GM21526 (cell line): ENCODE measurements at regions not wholly inside any gene's neighbourhood (a gene's known extent, or its start where the extent isn't known, plus 50 kb on each side); places are given as distances from the start of the nearest gene placed in this dataset.

ENCODE experiments used
- ATAC-seq: cut with Tn5 transposase; IDR thresholded peaks from one replicate; pipeline ENCODE4 v1.9.1; 2021; ENCODE audit warnings: moderate library complexity; ENCODE audit not compliant: unreplicated experiment, low FRiP score

DNA sequence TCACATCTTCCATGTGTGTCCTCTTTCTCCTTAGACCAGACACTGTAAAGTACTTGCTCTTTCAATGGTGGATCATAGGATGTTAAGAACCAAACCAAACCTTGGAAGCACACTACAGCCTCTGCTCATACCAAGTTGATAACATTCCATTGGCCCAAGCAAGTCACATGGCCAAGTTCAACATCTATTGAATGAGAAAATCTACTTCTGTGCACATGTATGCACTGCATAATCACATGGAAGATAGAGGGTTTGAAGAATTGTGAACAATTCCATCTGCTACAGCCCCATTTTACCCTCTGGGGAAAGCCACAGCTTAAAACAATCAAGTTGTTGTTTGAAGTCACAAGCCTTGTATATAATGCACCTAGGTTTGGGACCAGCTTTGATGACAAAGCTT is 68.2 kb downstream of the MFAP3 start:
- ATAC-seq = no peak

DNA sequence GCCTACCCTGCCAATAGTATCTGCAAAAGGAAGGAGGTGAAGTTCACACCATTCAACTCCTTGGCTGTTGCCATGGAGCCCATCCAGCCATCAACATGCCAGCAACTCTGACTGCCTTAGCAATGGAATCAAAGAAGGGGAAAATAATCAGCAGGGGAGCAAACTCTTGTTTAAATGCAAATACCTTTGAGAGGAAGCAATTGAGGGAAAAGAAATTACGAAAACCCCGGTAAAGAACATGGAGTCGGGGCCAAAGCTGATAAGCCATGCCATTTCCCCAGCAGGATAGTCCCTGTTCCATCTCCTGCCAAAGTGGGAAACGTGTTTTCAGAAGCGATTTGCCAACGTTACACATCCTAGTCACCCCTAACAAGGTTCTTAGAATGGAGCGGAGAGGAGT is 69.0 kb downstream of the MFAP3 start:
- no peak for ATAC-seq

DNA sequence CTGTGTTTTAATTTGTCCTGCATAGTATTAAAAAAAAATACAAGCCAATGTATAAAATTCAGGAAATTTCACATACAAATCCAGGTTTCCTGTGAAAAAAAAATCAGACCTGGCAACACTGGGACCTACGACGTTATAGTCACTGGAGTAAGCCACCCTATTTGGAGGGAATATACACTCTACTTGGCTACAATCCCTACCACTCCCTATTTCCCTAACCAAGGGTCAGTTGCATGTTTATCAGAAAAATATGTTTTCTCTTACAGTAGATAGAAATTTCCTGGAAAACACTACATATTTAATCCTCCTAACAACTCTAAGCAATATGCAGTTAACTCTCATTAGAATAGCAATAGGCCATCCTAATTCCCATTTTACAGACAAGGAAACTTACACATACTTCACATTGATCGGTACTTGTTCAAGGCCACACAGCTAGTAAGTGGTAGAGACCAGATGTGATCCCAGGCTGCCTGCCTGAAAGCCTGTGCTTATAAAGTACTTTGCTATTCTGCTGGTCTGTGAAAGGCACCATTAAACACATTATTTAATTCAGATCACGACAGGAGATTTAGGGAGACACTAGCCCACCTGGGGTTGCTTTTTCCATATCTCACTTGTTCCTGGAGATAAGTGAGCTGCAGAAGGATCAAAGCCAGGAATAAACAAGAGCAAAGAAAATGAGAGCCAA is 70.8 kb downstream of the MFAP3 start:
- no peak for ATAC-seq

DNA sequence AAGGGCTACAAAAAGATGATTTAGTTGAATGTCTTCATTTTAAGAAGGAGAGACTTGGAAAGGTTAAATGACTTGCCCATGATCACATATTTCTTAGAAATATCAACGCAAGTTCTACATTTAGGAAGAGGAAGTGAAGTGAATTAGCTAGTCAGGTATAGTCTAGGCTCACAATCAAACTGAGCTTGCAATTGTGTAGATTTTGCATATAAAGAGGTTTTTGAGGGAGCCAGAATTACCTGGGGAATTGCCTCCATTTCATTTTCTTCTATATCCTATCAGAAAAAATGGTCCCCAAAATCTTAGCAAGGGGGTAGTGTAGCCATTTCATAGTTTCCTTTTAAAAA is 71.3 kb downstream of the MFAP3 start:
- ATAC-seq = no peak

DNA sequence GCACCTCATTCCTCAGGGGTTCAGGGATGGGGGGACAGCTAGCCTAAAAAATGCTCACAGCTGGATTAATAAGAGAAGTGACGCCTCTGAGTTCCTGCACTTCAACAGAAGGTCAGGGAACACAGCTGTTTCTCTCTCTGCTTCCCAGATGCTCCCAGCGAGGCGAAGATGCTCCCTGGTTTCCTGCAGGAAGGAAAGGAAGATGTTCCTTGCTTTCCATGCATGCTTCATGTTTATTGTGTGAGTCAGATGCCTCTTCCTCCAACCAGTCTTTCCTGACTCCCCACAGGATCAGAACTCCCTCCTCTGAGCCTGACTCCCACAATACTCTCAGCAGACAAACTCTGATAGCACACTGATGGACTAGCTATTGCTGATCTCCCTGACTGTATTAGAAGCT is 71.9 kb downstream of the MFAP3 start:
- no peak for ATAC-seq

DNA sequence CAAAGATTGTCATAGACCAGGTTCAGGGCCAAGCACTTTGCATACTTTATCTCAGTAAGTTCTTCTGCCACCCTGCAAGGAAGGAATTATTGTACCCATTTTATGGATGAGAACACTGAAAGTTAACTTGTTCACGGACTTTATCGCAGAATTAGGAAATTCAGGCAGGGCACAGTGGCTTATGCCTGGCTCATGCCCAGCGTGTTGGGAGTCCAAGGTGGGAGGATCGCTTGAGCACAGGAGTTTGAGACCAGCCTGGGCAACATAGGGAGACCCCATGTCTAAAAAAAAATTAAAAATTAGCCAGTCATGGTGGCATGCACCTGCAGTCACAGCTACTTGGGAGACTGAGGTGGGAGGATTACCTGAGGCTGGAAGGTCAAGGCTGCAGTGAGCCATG is 72.4 kb downstream of the MFAP3 start:
- ATAC-seq = no peak

DNA sequence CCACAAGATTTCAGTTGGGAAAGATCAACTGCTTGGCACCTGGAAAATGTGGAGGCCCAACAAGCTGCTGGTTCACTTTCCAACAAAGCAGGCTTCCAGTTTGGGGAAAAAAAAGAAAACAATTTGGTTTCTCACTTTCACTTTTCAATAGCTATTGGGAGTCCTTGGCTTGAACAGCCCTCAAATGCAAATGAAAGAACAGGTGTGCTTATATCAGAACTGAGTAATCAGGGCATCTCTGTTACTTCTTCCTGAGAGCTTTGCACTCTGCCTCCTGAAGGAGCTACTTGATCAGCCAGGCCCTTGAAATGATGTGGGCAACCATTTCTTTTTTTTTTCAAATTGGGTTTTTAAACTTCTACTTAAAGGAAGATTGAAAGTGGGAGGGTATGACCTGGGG is 73.5 kb downstream of the MFAP3 start:
- ATAC-seq = peak; percentile 77

DNA sequence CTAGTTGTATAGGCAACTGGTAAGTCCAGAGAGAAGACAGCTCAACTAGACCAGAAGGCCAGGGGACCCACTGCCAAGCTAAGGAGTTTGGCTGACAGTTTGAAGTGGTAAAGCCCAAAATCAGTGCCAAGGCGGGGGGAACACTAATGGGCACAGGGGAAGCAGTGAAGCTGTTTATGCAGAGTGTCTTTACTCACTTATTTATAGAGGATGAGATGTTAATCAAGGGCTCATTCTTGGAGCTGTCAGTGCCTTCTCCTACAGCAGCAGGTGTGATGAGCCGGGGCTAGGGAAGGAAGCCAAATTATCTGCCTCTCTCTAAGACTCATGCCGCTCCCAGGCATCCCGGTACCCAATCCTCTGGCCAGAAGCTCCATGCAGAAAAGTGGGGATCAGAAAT is 75.2 kb upstream of the GALNT10 start:
- ATAC-seq = no peak

DNA sequence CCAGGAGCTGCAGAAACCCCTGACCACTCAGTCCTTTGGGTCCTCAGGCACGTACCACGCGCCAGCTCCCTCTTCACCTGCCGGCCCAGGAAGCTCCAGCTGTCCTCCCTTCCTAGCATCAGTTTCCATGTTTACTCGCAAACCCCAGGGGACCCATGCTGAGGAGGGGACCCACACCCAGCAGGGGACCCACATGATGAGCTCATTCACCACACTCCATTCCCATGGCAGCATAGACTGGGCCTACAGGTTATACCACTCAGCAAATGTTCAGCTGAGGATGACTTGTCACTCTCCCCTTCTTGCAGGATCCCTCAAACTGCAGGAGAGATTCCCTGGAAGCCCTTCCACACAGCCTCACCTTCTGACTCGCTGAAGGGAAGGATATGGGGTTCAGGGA is 73.5 kb upstream of the GALNT10 start:
- no peak for ATAC-seq

DNA sequence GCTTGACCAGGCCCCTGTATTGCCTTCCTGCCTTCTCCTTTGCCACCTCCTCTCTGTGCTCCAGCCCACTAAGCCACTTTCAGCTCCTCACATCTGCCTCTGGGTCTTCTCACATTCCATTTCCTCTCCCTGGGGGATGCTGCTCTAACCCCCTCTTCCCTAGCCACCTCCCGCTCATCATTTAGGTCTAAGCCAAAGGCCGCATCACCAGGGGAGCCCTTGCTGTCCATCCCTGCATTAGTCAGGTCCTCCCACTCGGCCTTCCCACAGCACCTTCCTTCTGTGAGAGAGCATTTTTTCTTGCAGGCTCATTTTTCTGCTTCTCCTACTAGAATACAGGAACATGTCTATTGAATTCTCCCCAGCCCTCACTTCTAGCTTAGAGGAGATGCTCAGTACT is 72.6 kb upstream of the GALNT10 start:
- no peak for ATAC-seq

DNA sequence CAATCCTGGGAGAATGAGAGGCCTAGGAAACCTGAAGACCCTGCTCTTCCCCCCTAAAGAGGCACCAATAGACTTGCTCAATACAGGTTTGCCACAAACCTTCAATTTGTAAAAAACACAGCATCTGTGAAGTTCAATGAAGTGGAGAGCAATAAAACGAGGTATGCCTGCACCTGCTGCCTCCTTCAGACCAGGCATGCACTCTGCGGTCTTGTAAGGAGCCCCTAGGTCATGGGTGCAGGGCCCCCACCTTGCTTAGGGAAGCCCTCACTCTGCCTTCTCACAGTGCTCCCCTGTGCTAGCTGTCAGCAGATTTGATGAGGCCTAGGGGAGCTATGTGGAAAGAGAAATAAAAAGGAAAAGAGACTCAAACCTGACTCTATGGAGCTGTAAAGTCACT is 72.1 kb upstream of the GALNT10 start:
- ATAC-seq = no peak

DNA sequence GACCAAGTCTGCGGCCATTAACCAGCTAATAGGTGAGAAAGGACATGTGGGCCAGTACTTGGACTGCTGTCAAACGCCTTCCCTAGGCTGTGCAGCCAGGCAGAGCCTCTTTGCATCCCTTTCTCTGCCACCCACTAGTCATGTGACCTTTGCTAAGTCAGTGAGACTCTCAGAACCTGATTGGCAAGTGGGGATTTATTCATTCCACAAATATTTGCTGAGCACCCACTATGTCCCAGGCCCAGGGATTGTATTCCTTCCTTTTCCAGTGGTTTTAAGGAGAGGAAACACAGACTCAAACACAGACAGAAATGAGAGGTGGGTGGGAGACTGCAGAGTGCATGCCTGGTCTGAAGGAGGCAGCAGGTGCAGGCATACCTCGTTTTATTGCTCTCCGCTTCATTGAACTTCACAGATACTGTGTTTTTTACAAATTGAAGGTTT is 71.6 kb upstream of the GALNT10 start:
- ATAC-seq = no peak

DNA sequence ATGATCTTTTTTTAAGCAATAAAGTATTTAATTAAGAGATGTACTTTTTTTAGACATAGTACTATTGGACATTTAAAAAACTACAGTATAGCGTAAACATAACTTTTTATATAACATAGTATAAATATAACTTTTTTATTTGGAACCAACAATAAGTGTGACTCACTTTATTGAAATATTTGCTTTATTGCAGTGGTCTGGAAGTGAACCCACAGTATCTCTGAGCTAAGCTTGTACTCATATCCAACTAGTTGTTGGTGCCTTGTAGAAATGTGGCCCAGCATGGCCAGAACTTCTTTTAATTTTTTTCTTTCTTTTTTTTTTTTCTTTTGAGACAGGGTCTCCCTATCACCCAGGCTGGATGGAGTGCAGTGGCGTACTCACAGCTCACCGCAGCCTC is 61.5 kb upstream of the GALNT10 start:
- no peak for ATAC-seq

DNA sequence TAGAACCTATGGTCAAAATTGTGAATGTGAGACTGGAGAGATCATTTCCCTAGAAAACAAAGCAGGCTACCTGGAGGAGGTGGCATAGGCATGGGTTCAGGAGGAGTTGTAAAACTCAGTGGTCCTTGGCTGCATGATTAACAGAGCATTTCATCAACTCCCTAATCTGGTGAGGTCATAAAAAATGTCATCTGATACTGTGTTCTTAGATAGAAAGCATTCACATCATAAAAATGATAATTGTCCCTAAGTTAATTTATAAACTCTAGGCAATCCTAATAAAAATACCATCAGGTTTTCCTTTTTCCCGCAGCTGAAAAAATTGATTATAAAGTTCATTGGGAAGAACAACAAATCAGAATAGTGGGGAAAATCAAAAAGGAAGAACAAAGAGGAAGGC is 60.6 kb upstream of the GALNT10 start:
- no peak for ATAC-seq

DNA sequence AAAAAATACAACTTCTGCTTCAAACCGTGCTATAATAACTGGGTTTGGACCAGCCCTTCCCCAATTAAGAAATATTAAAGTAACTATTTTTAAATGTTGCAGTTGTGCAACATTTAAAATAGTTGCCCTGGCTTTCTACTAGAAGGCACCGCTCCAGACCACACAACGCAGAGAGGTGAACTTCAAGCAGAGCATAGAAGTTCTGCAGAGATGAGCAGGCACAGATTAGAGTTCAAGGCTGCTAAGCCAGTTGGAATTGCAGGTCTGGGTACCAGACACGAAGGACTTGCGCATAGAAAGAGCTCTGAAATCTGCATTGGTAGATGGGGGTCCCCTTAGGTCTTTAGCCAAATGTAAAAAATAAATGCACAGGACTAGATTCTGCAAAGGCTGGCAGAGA is 58.7 kb upstream of the GALNT10 start:
- ATAC-seq = no peak

DNA sequence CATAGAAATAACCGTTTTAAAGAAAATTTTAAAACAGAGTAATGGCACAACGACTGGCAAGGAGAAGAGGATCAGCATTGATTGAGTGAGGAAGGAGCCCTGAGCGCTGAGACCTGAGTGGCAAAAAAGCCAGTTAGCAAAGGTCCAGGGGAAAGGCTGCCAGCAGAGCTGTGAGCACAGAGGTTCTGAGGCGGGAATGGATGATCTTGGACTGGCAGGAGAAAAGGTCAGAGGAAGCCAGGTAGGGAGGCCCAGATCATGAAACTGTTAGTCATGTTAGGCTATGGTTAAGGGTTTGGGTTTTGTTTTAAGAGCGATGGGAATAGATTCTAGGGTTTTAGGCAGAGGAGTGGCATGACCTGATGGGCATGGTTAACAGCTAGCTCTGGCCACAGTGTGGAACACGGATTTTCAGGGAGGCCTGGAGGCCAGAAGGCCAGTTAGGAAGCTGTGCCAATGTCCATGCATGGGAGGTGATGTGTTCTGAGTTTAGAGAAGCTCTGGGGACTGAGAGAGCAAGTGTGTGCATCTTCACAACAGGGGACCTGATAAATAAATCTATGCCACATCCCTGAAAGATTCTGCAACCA is 57.7 kb upstream of the GALNT10 start:
- no peak for ATAC-seq

DNA sequence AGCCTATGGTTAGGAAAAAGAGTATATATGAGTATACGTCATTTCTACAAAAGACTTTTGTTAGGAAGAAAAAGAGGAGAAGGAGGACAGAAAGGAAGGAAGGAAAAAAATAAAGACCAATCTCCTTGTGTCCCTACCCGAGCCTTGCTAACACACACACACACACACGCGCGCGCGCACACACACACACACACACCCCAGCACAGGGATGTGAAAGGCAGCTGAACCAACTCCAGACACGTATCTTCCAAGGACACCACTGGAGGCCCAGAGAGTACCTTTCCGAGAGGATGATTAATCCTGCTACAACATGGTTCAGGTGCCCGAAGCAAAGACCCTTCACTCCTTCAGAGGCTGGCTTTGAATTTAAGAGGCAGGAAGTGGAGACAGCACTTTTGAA is 56.9 kb upstream of the GALNT10 start:
- no peak for ATAC-seq

DNA sequence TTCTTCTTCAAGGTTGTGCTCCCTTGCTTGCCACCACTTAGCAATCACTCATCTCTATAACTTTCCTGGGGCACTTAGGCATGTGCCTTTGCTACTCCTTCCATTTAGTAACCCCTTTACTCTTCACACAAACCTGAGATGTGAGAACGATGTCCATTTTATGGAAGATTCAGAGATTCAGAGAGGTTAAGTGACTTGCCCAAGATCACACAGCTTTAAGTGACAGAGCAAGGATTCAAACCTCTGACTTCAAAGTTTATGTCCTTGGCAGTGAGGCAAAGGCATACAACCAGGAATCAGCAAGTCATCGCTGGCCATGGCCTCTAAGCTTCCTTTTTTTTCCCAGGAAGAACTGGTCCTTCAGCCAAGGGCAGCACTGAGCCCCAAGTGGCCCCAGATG is 56.0 kb upstream of the GALNT10 start:
- ATAC-seq = no peak

DNA sequence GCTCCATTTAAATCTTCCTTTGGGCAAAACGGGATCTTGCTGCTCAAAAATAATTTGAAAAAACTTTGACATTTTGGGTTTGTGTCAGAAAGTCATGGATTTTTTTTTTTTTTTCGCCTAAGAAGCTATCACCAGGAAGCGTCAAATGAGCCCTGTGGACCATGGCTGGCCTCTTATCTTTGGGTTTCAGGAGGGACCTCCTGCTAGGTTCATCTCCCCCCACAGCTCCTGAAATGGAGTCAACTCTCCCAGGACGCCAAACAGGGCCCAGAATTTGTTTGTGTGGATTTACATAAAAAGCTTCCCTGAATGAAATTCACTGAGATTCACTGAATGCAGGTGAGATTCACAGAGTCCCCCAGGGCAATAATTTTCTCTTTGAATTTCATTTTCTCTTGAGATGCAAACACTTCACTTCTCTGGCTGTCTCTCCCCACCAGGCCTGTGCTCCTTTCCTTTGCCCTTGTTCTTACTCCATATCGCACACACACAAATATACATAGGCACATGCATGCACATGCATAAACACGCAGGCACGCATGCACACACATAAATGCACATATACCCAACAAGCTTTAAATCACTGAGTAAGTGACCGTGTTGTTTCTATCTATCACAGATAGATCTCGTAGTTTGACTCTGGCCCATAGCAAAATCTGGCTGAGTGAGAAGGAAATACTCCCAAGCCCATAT is 55.3 kb upstream of the GALNT10 start:
- ATAC-seq = no peak

DNA sequence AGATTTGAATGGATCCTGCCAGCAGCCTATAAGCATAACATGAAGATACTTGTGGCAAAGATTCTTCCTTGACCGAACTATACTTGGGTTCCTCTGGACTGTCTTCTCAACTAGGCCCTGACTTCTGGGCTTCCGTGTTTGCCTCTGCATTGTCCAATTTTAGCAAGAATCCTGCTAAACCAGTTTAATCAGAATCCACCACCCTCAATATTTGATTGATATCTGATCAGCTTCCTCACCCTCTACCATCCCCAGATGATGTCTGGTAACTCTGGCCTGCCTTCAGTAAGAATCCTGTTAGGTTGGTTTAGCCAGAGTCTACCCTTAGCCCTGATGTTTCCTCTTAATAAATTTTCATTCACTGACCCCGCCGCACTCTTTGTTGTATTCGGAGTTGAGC is 54.4 kb upstream of the GALNT10 start:
- no peak for ATAC-seq

DNA sequence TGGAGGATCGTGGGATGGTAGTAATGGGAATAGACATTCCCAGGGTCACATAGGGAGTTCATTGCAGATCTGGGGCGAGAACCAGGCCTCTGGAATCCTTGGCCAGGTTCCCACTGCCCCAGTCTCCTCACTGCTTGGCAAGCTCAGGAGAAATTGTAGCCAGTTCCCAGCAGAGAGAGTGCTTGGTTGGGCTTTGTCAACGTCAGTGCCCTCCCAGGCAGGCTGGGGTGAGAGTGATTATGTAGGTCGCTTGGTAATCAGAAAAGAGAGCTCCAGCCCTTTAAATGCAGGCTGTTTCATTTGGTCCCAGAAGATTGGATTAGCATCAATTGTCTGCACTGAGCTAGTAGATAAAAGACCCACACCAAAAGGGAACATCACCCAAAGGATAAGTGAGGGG is 51.8 kb upstream of the GALNT10 start:
- no peak for ATAC-seq

DNA sequence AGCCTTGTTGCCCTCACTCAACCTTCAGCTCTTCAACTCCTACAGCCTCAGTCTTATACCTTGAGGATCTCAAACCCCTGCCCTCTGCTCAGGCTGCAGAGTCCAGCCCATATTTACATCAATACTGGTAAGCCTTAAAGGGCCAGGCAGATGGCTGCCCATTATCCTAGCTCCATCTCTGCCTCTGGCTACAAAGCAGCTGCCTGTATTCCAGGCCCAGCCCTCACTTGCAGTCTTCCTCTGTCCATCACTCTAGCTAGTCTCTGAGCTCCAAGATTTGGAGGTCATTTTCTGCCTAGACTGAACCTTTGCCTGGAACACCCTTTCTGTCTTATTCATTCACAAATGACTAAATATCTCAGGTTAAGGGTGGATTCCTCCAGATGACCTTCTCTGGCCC is 50.2 kb upstream of the GALNT10 start:
- no peak for ATAC-seq
